HCT116 (cell line): ENCODE measurements at regions not wholly inside any gene's neighbourhood (a gene's known extent, or its start where the extent isn't known, plus 50 kb on each side); places are given as distances from the start of the nearest gene placed in this dataset.

ENCODE experiments used
- ATAC-seq: fragments of 200-7000 bp; cut with Tn5 transposase; 2 replicates; pipeline ENCODE4 v1.9.1; 2020; ENCODE audit warnings: mild to moderate bottlenecking, moderate library complexity
- BruUV-seq: library from RNA; stranded (reverse); fragments of 400-500 nt; replicated peaks from 2 replicates; lab custom pipeline; 2021; lab: Mats Ljungman, UMichigan
- CTCF ChIA-PET: fragments of 300-600 bp; sonication (Branson Sonifier 250); formaldehyde crosslinking; loops from one replicate; lab custom pipeline; 2021; ENCODE audit warnings: antibody characterized with exemption; lab: Charles Lee
- POLR2A ChIA-PET: fragments of 300-600, 350-600 bp; sonication (Branson Sonifier 250); formaldehyde crosslinking; loops from one replicate; lab custom pipeline; 2021; ENCODE audit warnings: antibody characterized with exemption; lab: Charles Lee
- RAD21 ChIA-PET, 2 experiments: fragments of 300-600 bp; sonication (Branson Sonifier 250); formaldehyde crosslinking; loops; one replicate each; lab custom pipeline; 2023; ENCODE audit warnings: low total read pairs in 2 of 2; ENCODE audit not compliant: uncharacterized antibody in 2 of 2, unreplicated experiment in 2 of 2, low non-redundant PET in 1 of 2; lab: Charles Lee
- DNase-seq: peaks from one replicate; pipeline ENCODE4 v3.0.0-alpha.2; 2010; ENCODE audit warnings: low read depth, low spot score
- H2AFZ ChIP-seq: fragments of 200-600 bp; shearing (Covaris generic), sonication (generic); 2 replicates; pipeline ENCODE4 v1.6.1; 2017; ENCODE audit warnings: low read depth, mixed run types, mixed read lengths, antibody characterized with exemption, low read length; ENCODE audit not compliant: poor library complexity, severe bottlenecking
- H3K27ac ChIP-seq: 2 replicates; pipeline ENCODE4 v1.5.1; 2012; ENCODE audit warnings: low read depth, low read length
- H3K27me3 ChIP-seq: fragments of 200-600 bp; sonication (generic); 2 replicates; pipeline ENCODE4 v1.6.1; 2016; ENCODE audit warnings: mixed run types, low read length, mixed read lengths; ENCODE audit not compliant: insufficient read depth
- H3K36me3 ChIP-seq, 2 experiments: fragments of 200-500 bp in 1 of 2; fragments of 200-600 bp in 1 of 2; sonication (Bioruptor generic) in 1 of 2; sonication (generic) in 1 of 2; 2 replicates each; pipeline versions ENCODE4 v1.5.1 to v1.6.1; 2014 to 2016; ENCODE audit warnings: low read length in 2 of 2, inconsistent platforms in 1 of 2, mixed read lengths in 1 of 2, mixed run types in 1 of 2; ENCODE audit not compliant: insufficient read depth in 2 of 2, control insufficient read depth in 1 of 2
- H3K4me1 ChIP-seq, 2 experiments: fragments of 200-600 bp in 1 of 2; sonication (generic) in 1 of 2; 2 replicates each; pipeline versions ENCODE4 v1.5.1 to v1.6.1; 2012 to 2017; ENCODE audit warnings: low read length in 2 of 2, inconsistent platforms in 1 of 2, mild to moderate bottlenecking in 1 of 2, mixed read lengths in 1 of 2, mixed run types in 1 of 2, moderate library complexity in 1 of 2; ENCODE audit not compliant: insufficient read depth in 2 of 2, control insufficient read depth in 1 of 2
- H3K4me2 ChIP-seq: fragments of 200-600 bp; sonication (generic); 2 replicates; pipeline ENCODE4 v1.6.1; 2017; ENCODE audit warnings: mixed run types, low read length, mixed read lengths
- H3K4me3 ChIP-seq, 2 experiments: fragments of 200-600 bp in 1 of 2; sonication (generic) in 1 of 2; replicated peaks in 1 of 2; 2 replicates each; pipeline ENCODE4 v1.5.1; 2011 to 2016; ENCODE audit warnings: low read length in 2 of 2, control low read depth in 1 of 2, low read depth in 1 of 2, mild to moderate bottlenecking in 1 of 2, mixed read lengths in 1 of 2, mixed run types in 1 of 2
- H3K79me2 ChIP-seq: fragments of 200-600 bp; sonication (generic); 2 replicates; pipeline ENCODE4 v1.6.1; 2017; ENCODE audit warnings: mild to moderate bottlenecking, mixed run types, low read length, moderate library complexity, mixed read lengths; ENCODE audit not compliant: insufficient read depth
- H3K9ac ChIP-seq: fragments of 200-600 bp; sonication (generic); 2 replicates; pipeline ENCODE4 v1.6.1; 2016; ENCODE audit warnings: low read length, mixed read lengths
- H3K9me2 ChIP-seq: fragments of 200-600 bp; sonication (generic), shearing (Covaris generic); 2 replicates; pipeline ENCODE4 v1.6.1; 2017; ENCODE audit warnings: mixed run types, mild to moderate bottlenecking, moderate library complexity; ENCODE audit not compliant: insufficient read depth
- H3K9me3 ChIP-seq, 2 experiments: fragments of 200-500 bp in 1 of 2; fragments of 200-600 bp in 1 of 2; sonication (Bioruptor generic) in 1 of 2; sonication (generic) in 1 of 2; 2 replicates each; pipeline ENCODE4 v1.6.1; 2014 to 2017; ENCODE audit warnings: low read length in 2 of 2, mixed read lengths in 2 of 2, inconsistent platforms in 1 of 2, low read depth in 1 of 2, mild to moderate bottlenecking in 1 of 2, mixed run types in 1 of 2, moderate library complexity in 1 of 2; ENCODE audit not compliant: control insufficient read depth in 1 of 2, insufficient read depth in 1 of 2
- H4K20me1 ChIP-seq: fragments of 200-600 bp; sonication (generic), shearing (Covaris generic); 2 replicates; pipeline ENCODE4 v1.6.1; 2017; ENCODE audit warnings: mixed run types, mild to moderate bottlenecking, moderate library complexity; ENCODE audit not compliant: insufficient read depth
- CBX3 ChIP-seq: IDR thresholded peaks from 2 replicates; pipeline ENCODE4 v1.6.1; 2012; ENCODE audit warnings: low read depth
- EZH2 ChIP-seq: fragments of 200-600 bp; sonication (generic); IDR thresholded peaks from 2 replicates; pipeline ENCODE4 v1.6.1; 2017; ENCODE audit warnings: antibody characterized with exemption, mixed run types
- EZH2phosphoT487 ChIP-seq: fragments of 200-600 bp; IDR thresholded peaks from 2 replicates; pipeline ENCODE4 v1.6.1; 2018; ENCODE audit warnings: antibody characterized with exemption, borderline replicate concordance
- JUND ChIP-seq: IDR thresholded peaks from 2 replicates; pipeline ENCODE4 v1.6.1; 2012
- MAX ChIP-seq: IDR thresholded peaks from 2 replicates; pipeline ENCODE4 v1.6.1; 2012
- POLR2A ChIP-seq: IDR thresholded peaks from 2 replicates; pipeline ENCODE4 v1.7.0; 2011; ENCODE audit warnings: borderline replicate concordance; ENCODE audit not compliant: insufficient read depth, insufficient read length; ENCODE audit errors: extremely low read depth
- RAD21 ChIP-seq: IDR thresholded peaks from 2 replicates; pipeline ENCODE4 v1.6.1; 2012; ENCODE audit warnings: low read depth, mild to moderate bottlenecking
- SIN3A ChIP-seq: IDR thresholded peaks from 2 replicates; pipeline ENCODE4 v1.6.1; 2012; ENCODE audit warnings: low read depth
- SRF ChIP-seq: IDR thresholded peaks from 2 replicates; pipeline ENCODE4 v1.6.1; 2012; ENCODE audit warnings: low read depth
- YY1 ChIP-seq: IDR thresholded peaks from 2 replicates; pipeline ENCODE4 v1.6.1; 2011; ENCODE audit warnings: low read length, low read depth, moderate library complexity, mild to moderate bottlenecking; ENCODE audit not compliant: insufficient replicate concordance; ENCODE audit errors: extremely low read depth
- ZBTB33 ChIP-seq: IDR thresholded peaks from 2 replicates; pipeline ENCODE4 v1.6.1; 2011; ENCODE audit warnings: mild to moderate bottlenecking, low read length, moderate library complexity; ENCODE audit not compliant: insufficient replicate concordance; ENCODE audit errors: extremely low read depth
- intact Hi-C: fragments of 100-400 bp; cut with micrococcal nuclease; formaldehyde crosslinking; loops from 2 replicates; pipeline ENCODE4 v1.10.0; 2022

- H3K9ac ChIP-seq: no peak overlapping the region
Measured at GRCh38 chr7:28347475-28348318, 64.6 kb upstream of the CREB5 start.

More at GRCh38 chr7:28347475-28348318, 64.6 kb upstream of the CREB5 start:
- intact Hi-C loops: no loop called here
- H3K9me2 ChIP-seq: no peaks in the 10 kb centered on the region
- no peak overlapping the region for H3K4me2 ChIP-seq
- no peaks in the 10 kb centered on the region for H3K4me1 ChIP-seq
- H3K27me3 ChIP-seq: no peaks in the 10 kb centered on the region
- no TSS peak for BruUV-seq
- ATAC-seq (no peak), DNase-seq (no peak)
- no peaks in the 10 kb centered on the region for H3K79me2 ChIP-seq
- H2AFZ ChIP-seq: no peak overlapping the region
- H3K36me3 ChIP-seq: no peaks in the 10 kb centered on the region
- ChIA-PET POLR2A (interaction anchor here (1.5 kb wide), 1 partner anchor 11 kb away, joined by 3 read pairs; no protein-coding TSS in a partner anchor), CTCF (interaction anchor here (1.5 kb wide), 1 partner anchor 13 kb away, joined by 4 read pairs; no protein-coding TSS in a partner anchor), RAD21 (no interaction called here)
- TF ChIP-seq POLR2A (no peak), EZH2 (no peak), MAX (no peak), ZBTB33 (no peak), EZH2phosphoT487 (no peak), SRF (no peak), SIN3A (no peak), CBX3 (no peak), YY1 (no peak), RAD21 (no peak), JUND (no peak)
- no peak overlapping the region for H3K27ac ChIP-seq
- no peaks in the 10 kb centered on the region for H3K9me3 ChIP-seq
- no peaks in the 10 kb centered on the region for H4K20me1 ChIP-seq
- H3K4me3 ChIP-seq: no peak overlapping the region
